ENCODE measurements at regions not wholly inside any gene's neighbourhood (a gene's known extent, or its start where the extent isn't known, plus 50 kb on each side); places are given as distances from the start of the nearest gene placed in this dataset.
"Not testable (repeated sequence)": the region's sequence is repeated elsewhere in the genome, so short reads cannot be mapped to it uniquely, and the experiment has no call there.

GRCh38 chr2:58756336-58756735 is 515.2 kb upstream of the FANCL start:
- Histone ChIP-seq H4K20me1 (ENCODE audit: control insufficient read depth, insufficient read depth, low read length, poor library complexity, severe bottlenecking) (no peaks in the 10 kb centered on the region), H3K27ac (ENCODE audit: low read length in 2 of 2) (no peak overlapping the region), H3K36me3 (replicated peaks in 1 of 2; ENCODE audit: control extremely low read depth in 1 of 2, control insufficient read depth in 1 of 2, extremely low read depth in 1 of 2, insufficient read depth in 2 of 2, low read length in 1 of 2) (no peaks in the 10 kb centered on the region), H3K9me3 (ENCODE audit: control extremely low read depth in 1 of 3, control insufficient read depth in 2 of 3, insufficient read depth in 1 of 3, low read length in 2 of 3) (peaks cover 0 to 6% (median 0%) of the 10 kb centered on the region in 3 donors), H3K4me1 (ENCODE audit: control insufficient read depth in 2 of 2, insufficient read depth in 2 of 2, low read length in 2 of 2) (no peaks in the 10 kb centered on the region), H2AFZ (ENCODE audit: insufficient read depth, low read depth, low read length, poor library complexity, severe bottlenecking) (no peak overlapping the region), H3K4me2 (replicated peaks; ENCODE audit: low read depth, low read length, poor library complexity, severe bottlenecking) (no peak overlapping the region), H3K4me3 (ENCODE audit: control extremely low read depth in 1 of 5, extremely low read depth in 1 of 5, insufficient read depth in 1 of 5, low read depth in 2 of 5, low read length in 4 of 5) (no peak overlapping the region), H3K27me3 (replicated peaks in 1 of 4; ENCODE audit: control extremely low read depth in 1 of 4, control insufficient read depth in 3 of 4, insufficient read depth in 4 of 4, low read length in 3 of 4) (no peaks in the 10 kb centered on the region), H3K79me2 (ENCODE audit: control insufficient read depth, insufficient read depth, low read length) (no peaks in the 10 kb centered on the region), H3K9ac (ENCODE audit: low read length) (no peak overlapping the region)
- CTCF ChIA-PET = interaction anchor here (1.0 kb wide), 1 partner anchor 1919 kb away, joined by 4 read pairs; no protein-coding TSS in a partner anchor
- Mint-ChIP-seq H3K27me3 (peaks cover 16% of the 10 kb centered on the region), H3K27ac (no peak overlapping the region), H3K9me3 (ENCODE audit: insufficient read depth) (peaks cover 2% of the 10 kb centered on the region), H3K4me3 (no peak overlapping the region), H3K4me1 (no peaks in the 10 kb centered on the region)
- TF ChIP-seq EZH2 (IDR thresholded peaks at IDR 0.05; ENCODE audit: borderline replicate concordance, insufficient read depth, low read depth, low read length, poor library complexity, severe bottlenecking) (no peak), CTCF (IDR thresholded peaks at IDR 0.05) (no peak)
- no CpG with 5 or more reads among the region's 2 CpGs for WGBS (ENCODE audit: insufficient coverage)
- POLR2A ChIA-PET = no interaction called here
- ATAC-seq (ENCODE audit: low read depth) (no peak), DNase-seq (no peak)
- intact Hi-C loops (cut with micrococcal nuclease) = no loop called here

GRCh38 chr2:58752507-58752906 is 511.4 kb upstream of the FANCL start:
- H3K9me3 ChIP-seq (ENCODE audit: control extremely low read depth in 1 of 3, control insufficient read depth in 2 of 3, insufficient read depth in 1 of 3, low read length in 2 of 3); H3K4me2 ChIP-seq (replicated peaks; ENCODE audit: low read depth, low read length, poor library complexity, severe bottlenecking); H3K4me3 ChIP-seq (ENCODE audit: control extremely low read depth in 1 of 5, extremely low read depth in 1 of 5, insufficient read depth in 1 of 5, low read depth in 2 of 5, low read length in 4 of 5); H3K4me1 Mint-ChIP-seq; H3K79me2 ChIP-seq (ENCODE audit: control insufficient read depth, insufficient read depth, low read length); H3K36me3 ChIP-seq (replicated peaks in 1 of 2; ENCODE audit: control extremely low read depth in 1 of 2, control insufficient read depth in 1 of 2, extremely low read depth in 1 of 2, insufficient read depth in 2 of 2, low read length in 1 of 2); DNase-seq; H3K9ac ChIP-seq (ENCODE audit: low read length); H3K27ac Mint-ChIP-seq; intact Hi-C loops (cut with micrococcal nuclease); H3K4me1 ChIP-seq (ENCODE audit: control insufficient read depth in 2 of 2, insufficient read depth in 2 of 2, low read length in 2 of 2); H3K27ac ChIP-seq (ENCODE audit: low read length in 2 of 2); H3K4me3 Mint-ChIP-seq; ATAC-seq (ENCODE audit: low read depth); H2AFZ ChIP-seq (ENCODE audit: insufficient read depth, low read depth, low read length, poor library complexity, severe bottlenecking); CTCF ChIA-PET; H3K9me3 Mint-ChIP-seq (ENCODE audit: insufficient read depth); H4K20me1 ChIP-seq (ENCODE audit: control insufficient read depth, insufficient read depth, low read length, poor library complexity, severe bottlenecking); H3K27me3 ChIP-seq (replicated peaks in 1 of 4; ENCODE audit: control extremely low read depth in 1 of 4, control insufficient read depth in 3 of 4, insufficient read depth in 4 of 4, low read length in 3 of 4); POLR2A ChIA-PET: not testable (repeated sequence)
- WGBS (ENCODE audit: insufficient coverage) = 100% methylated on average over 1 of the region's 2 CpGs
- peaks cover 21% of the 10 kb centered on the region for H3K27me3 Mint-ChIP-seq

- WGBS (ENCODE audit: insufficient coverage) = 100% methylated on average over 1 of the region's 3 CpGs
These were observed 510.6 kb upstream of the FANCL start for GRCh38 chr2:58751676-58752075.

More at GRCh38 chr2:58751676-58752075, 510.6 kb upstream of the FANCL start:
- H3K79me2 ChIP-seq (ENCODE audit: control insufficient read depth, insufficient read depth, low read length); H3K4me3 ChIP-seq (ENCODE audit: control extremely low read depth in 1 of 5, extremely low read depth in 1 of 5, insufficient read depth in 1 of 5, low read depth in 2 of 5, low read length in 4 of 5); H3K4me1 ChIP-seq (ENCODE audit: control insufficient read depth in 2 of 2, insufficient read depth in 2 of 2, low read length in 2 of 2); H3K9me3 ChIP-seq (ENCODE audit: control extremely low read depth in 1 of 3, control insufficient read depth in 2 of 3, insufficient read depth in 1 of 3, low read length in 2 of 3); H3K4me3 Mint-ChIP-seq; POLR2A ChIA-PET; H3K4me2 ChIP-seq (replicated peaks; ENCODE audit: low read depth, low read length, poor library complexity, severe bottlenecking); intact Hi-C loops (cut with micrococcal nuclease); H3K27ac Mint-ChIP-seq; H4K20me1 ChIP-seq (ENCODE audit: control insufficient read depth, insufficient read depth, low read length, poor library complexity, severe bottlenecking); CTCF ChIA-PET; H3K4me1 Mint-ChIP-seq; H3K27me3 ChIP-seq (replicated peaks in 1 of 4; ENCODE audit: control extremely low read depth in 1 of 4, control insufficient read depth in 3 of 4, insufficient read depth in 4 of 4, low read length in 3 of 4); H2AFZ ChIP-seq (ENCODE audit: insufficient read depth, low read depth, low read length, poor library complexity, severe bottlenecking); ATAC-seq (ENCODE audit: low read depth); H3K9me3 Mint-ChIP-seq (ENCODE audit: insufficient read depth); H3K27ac ChIP-seq (ENCODE audit: low read length in 2 of 2); H3K36me3 ChIP-seq (replicated peaks in 1 of 2; ENCODE audit: control extremely low read depth in 1 of 2, control insufficient read depth in 1 of 2, extremely low read depth in 1 of 2, insufficient read depth in 2 of 2, low read length in 1 of 2); H3K9ac ChIP-seq (ENCODE audit: low read length); DNase-seq: not testable (repeated sequence)
- peaks cover 21% of the 10 kb centered on the region for H3K27me3 Mint-ChIP-seq
